ENCODE measurements at regions not wholly inside any gene's neighbourhood (a gene's known extent, or its start where the extent isn't known, plus 50 kb on each side); places are given as distances from the start of the nearest gene placed in this dataset.

GRCh38 chr12:114168061-114168460, 201.9 kb upstream of the RBM19 start:
- TF ChIP-seq CTCF (conservative IDR thresholded peaks at IDR 0.05 in 1 of 2, IDR thresholded peaks at IDR 0.05 in 1 of 2; ENCODE audit: low read depth in 1 of 2, low read length in 2 of 2) (no peak), EZH2 (IDR thresholded peaks at IDR 0.05; ENCODE audit: low read length, missing control alignments) (no peak)
